MM.1S (cell line): ENCODE measurements at regions not wholly inside any gene's neighbourhood (a gene's known extent, or its start where the extent isn't known, plus 50 kb on each side); places are given as distances from the start of the nearest gene placed in this dataset.

Source experiments
- EZH2 ChIP-seq: fragments of 300-600 bp; sonication (generic); optimal IDR thresholded peaks from 2 replicates; pipeline ENCODE3; 2017; ENCODE audit warnings: low read depth, mild to moderate bottlenecking, antibody characterized with exemption, low read length, mixed read lengths
- EZH2phosphoT487 ChIP-seq: fragments of 300-600 bp; sonication (generic); IDR thresholded peaks from 2 replicates; pipeline ENCODE4 v1.6.1; 2018; ENCODE audit warnings: antibody characterized with exemption, low read length
- TF ChIP-seq, protein P1 (sequence below): fragments of 300-600 bp; sonication (generic); IDR thresholded peaks from 2 replicates; pipeline ENCODE4 v1.5.1; 2016; ENCODE audit warnings: antibody characterized with exemption, low read length, mixed read lengths

DNA sequence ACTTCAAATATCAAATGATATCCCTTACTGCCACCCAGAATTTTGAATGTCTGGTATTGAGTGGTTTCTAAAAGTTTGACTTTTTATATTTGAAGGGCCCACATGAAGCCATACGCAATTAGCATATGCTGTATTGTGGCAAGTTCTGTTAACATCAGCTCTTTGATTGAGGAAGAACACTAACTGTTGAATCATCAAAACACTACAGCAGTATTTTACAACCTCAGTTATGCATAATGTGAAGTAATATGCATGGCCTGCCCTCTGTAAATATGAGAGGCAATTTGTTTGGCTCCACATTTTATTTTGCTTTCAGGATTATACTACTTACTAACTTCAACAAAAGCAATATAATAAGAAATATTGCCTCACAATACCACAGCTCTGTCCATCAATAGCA, 62.2 kb upstream of the DMD start:
- no peak for TF ChIP-seq EZH2phosphoT487
- TF ChIP-seq, protein P1, sequence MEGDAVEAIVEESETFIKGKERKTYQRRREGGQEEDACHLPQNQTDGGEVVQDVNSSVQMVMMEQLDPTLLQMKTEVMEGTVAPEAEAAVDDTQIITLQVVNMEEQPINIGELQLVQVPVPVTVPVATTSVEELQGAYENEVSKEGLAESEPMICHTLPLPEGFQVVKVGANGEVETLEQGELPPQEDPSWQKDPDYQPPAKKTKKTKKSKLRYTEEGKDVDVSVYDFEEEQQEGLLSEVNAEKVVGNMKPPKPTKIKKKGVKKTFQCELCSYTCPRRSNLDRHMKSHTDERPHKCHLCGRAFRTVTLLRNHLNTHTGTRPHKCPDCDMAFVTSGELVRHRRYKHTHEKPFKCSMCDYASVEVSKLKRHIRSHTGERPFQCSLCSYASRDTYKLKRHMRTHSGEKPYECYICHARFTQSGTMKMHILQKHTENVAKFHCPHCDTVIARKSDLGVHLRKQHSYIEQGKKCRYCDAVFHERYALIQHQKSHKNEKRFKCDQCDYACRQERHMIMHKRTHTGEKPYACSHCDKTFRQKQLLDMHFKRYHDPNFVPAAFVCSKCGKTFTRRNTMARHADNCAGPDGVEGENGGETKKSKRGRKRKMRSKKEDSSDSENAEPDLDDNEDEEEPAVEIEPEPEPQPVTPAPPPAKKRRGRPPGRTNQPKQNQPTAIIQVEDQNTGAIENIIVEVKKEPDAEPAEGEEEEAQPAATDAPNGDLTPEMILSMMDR, result no peak
- TF ChIP-seq EZH2, result no peak
